ENCODE measurements at regions not wholly inside any gene's neighbourhood (a gene's known extent, or its start where the extent isn't known, plus 50 kb on each side); places are given as distances from the start of the nearest gene placed in this dataset.

DNA sequence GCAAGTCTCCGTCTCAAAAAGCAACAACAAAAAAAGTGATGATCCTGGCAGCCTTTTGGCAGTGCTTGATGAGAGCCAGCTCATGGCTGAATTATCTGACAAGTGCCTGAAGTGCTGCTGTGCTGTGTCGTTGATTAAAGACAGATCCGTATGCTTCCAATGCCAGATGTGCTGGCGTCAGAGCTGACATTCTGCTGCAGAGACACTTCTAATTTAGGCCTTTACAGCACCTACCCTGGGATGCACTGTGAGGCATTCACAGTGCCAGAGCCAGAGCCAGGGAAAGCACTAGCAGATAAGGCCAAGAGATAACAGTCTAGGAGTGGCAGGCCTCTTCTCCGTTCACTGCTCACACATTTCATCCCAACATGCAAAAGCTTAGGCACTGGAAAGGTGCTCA, 995.5 kb downstream of the RAB28 start:
- Histone ChIP-seq H3K27ac (ENCODE audit: extremely low read depth, low read depth, low read length) (no peak overlapping the region), H3K36me3 (ENCODE audit: control insufficient read depth in 2 of 2, insufficient read depth in 1 of 2, low read length in 2 of 2) (no peaks in the 10 kb centered on the region), H3K9me3 (ENCODE audit: control insufficient read depth, insufficient read depth, low read depth, low read length) (no peaks in the 10 kb centered on the region), H3K4me1 (ENCODE audit: control insufficient read depth, insufficient read depth, low read length) (no peaks in the 10 kb centered on the region), H3K4me3 (ENCODE audit: low read depth, low read length) (no peak overlapping the region)
- CTCF ChIA-PET, result no interaction called here
- TF ChIP-seq OVOL3 (tag by site-specific recombination; IDR thresholded peaks at IDR 0.05), result no peak
- no peak for TF ChIP-seq WT1 (tag by site-specific recombination; IDR thresholded peaks at IDR 0.05)
- no peak for TF ChIP-seq ZNF112 (tag by site-specific recombination; IDR thresholded peaks at IDR 0.05)
- POLR2A ChIA-PET, result no interaction called here

DNA sequence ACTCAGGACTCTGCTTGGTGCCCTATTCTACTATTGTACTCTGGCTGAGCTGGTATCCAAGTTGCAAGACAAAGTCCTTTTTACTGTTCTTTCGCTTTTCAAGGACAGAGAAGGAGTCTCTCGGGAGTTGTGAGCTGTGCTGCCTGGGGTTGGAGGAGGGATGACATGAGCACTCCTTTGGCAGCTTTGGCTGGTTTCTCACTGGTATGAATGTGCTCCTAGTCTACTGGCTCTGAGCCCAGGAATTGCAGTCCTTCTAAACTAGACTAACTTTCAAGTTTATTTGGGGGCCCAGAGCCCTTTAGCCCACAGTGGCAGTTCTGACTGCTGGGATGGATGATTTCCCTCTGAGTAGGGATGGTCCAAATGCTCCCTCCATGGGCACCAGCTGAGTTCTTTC, 997.1 kb downstream of the RAB28 start:
- POLR2A ChIA-PET, result no interaction called here
- H3K9me3 ChIP-seq (ENCODE audit: control insufficient read depth, insufficient read depth, low read depth, low read length), result no peaks in the 10 kb centered on the region
- no peaks in the 10 kb centered on the region for H3K36me3 ChIP-seq (ENCODE audit: control insufficient read depth in 2 of 2, insufficient read depth in 1 of 2, low read length in 2 of 2)
- no peak overlapping the region for H3K27ac ChIP-seq (ENCODE audit: extremely low read depth, low read depth, low read length)
- H3K4me3 ChIP-seq (ENCODE audit: low read depth, low read length), result no peak overlapping the region
- CTCF ChIA-PET, result no interaction called here
- TF ChIP-seq ZNF670 (tag by site-specific recombination; IDR thresholded peaks at IDR 0.05; ENCODE audit: low read depth), result no peak
- TF ChIP-seq ZSCAN16 (tag by site-specific recombination; IDR thresholded peaks at IDR 0.05), result no peak
- no peak for TF ChIP-seq TRIM28 (IDR thresholded peaks at IDR 0.05; ENCODE audit: borderline replicate concordance, low read length)
- TF ChIP-seq, protein P1, sequence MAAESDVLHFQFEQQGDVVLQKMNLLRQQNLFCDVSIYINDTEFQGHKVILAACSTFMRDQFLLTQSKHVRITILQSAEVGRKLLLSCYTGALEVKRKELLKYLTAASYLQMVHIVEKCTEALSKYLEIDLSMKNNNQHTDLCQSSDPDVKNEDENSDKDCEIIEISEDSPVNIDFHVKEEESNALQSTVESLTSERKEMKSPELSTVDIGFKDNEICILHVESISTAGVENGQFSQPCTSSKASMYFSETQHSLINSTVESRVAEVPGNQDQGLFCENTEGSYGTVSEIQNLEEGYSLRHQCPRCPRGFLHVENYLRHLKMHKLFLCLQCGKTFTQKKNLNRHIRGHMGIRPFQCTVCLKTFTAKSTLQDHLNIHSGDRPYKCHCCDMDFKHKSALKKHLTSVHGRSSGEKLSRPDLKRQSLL (tag by site-specific recombination; IDR thresholded peaks at IDR 0.05), result no peak
- no peak for TF ChIP-seq ZNF175 (tag by site-specific recombination; IDR thresholded peaks at IDR 0.05)
- TF ChIP-seq ZNF114 (tag by site-specific recombination; IDR thresholded peaks at IDR 0.05), result no peak
- no peak for TF ChIP-seq ZNF747 (tag by site-specific recombination; IDR thresholded peaks at IDR 0.05)
- H3K4me1 ChIP-seq (ENCODE audit: control insufficient read depth, insufficient read depth, low read length), result no peaks in the 10 kb centered on the region

DNA sequence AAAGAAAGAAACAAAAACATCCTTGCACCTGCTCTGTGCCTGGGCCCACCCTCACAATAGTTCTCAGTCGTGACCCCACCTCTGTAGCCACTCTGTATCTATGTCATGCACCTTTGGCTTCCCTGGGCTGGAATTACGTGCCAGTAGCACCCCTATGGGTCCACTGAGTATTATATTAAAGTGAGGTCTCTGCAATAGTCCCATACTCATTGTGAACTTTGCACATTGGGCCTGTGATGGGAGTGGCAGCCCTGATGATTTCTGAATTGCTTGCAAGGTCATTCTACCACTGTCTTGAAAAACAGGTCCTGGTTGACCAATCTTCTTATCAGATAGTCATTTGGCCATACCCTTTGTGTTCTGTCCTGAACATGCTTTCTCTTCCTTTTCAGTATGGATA, 1012.1 kb downstream of the RAB28 start:
- H3K27ac ChIP-seq (ENCODE audit: extremely low read depth, low read depth, low read length), result no peak overlapping the region
- no peak overlapping the region for H3K4me3 ChIP-seq (ENCODE audit: low read depth, low read length)
- no peaks in the 10 kb centered on the region for H3K36me3 ChIP-seq (ENCODE audit: control insufficient read depth in 2 of 2, insufficient read depth in 1 of 2, low read length in 2 of 2)
- CTCF ChIA-PET, result no interaction called here
- no peak for TF ChIP-seq ZNF777 (tag by site-specific recombination; IDR thresholded peaks at IDR 0.05; ENCODE audit: borderline replicate concordance)
- no peak for TF ChIP-seq ZNF514 (tag by site-specific recombination; IDR thresholded peaks at IDR 0.05)
- TF ChIP-seq ZNF19 (tag by site-specific recombination; IDR thresholded peaks at IDR 0.05; ENCODE audit: low read depth), result no peak
- TF ChIP-seq ZSCAN23 (tag by site-specific recombination; IDR thresholded peaks at IDR 0.05), result no peak
- TF ChIP-seq ZXDB (tag by site-specific recombination; IDR thresholded peaks at IDR 0.05), result no peak
- no peak for TF ChIP-seq ZNF16 (tag by site-specific recombination; IDR thresholded peaks at IDR 0.05; ENCODE audit: low read depth)
- TF ChIP-seq, protein P2, sequence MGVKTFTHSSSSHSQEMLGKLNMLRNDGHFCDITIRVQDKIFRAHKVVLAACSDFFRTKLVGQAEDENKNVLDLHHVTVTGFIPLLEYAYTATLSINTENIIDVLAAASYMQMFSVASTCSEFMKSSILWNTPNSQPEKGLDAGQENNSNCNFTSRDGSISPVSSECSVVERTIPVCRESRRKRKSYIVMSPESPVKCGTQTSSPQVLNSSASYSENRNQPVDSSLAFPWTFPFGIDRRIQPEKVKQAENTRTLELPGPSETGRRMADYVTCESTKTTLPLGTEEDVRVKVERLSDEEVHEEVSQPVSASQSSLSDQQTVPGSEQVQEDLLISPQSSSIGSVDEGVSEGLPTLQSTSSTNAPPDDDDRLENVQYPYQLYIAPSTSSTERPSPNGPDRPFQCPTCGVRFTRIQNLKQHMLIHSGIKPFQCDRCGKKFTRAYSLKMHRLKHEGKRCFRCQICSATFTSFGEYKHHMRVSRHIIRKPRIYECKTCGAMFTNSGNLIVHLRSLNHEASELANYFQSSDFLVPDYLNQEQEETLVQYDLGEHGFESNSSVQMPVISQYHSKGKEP (tag by site-specific recombination; IDR thresholded peaks at IDR 0.05), result no peak
- TF ChIP-seq ZFP37 (tag by site-specific recombination; IDR thresholded peaks at IDR 0.05), result no peak
- TF ChIP-seq ZNF423 (tag by site-specific recombination; IDR thresholded peaks at IDR 0.05), result no peak
- TF ChIP-seq, protein P3, sequence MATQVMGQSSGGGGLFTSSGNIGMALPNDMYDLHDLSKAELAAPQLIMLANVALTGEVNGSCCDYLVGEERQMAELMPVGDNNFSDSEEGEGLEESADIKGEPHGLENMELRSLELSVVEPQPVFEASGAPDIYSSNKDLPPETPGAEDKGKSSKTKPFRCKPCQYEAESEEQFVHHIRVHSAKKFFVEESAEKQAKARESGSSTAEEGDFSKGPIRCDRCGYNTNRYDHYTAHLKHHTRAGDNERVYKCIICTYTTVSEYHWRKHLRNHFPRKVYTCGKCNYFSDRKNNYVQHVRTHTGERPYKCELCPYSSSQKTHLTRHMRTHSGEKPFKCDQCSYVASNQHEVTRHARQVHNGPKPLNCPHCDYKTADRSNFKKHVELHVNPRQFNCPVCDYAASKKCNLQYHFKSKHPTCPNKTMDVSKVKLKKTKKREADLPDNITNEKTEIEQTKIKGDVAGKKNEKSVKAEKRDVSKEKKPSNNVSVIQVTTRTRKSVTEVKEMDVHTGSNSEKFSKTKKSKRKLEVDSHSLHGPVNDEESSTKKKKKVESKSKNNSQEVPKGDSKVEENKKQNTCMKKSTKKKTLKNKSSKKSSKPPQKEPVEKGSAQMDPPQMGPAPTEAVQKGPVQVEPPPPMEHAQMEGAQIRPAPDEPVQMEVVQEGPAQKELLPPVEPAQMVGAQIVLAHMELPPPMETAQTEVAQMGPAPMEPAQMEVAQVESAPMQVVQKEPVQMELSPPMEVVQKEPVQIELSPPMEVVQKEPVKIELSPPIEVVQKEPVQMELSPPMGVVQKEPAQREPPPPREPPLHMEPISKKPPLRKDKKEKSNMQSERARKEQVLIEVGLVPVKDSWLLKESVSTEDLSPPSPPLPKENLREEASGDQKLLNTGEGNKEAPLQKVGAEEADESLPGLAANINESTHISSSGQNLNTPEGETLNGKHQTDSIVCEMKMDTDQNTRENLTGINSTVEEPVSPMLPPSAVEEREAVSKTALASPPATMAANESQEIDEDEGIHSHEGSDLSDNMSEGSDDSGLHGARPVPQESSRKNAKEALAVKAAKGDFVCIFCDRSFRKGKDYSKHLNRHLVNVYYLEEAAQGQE (tag by site-specific recombination; IDR thresholded peaks at IDR 0.05), result no peak
- TF ChIP-seq SP3 (tag by site-specific recombination; IDR thresholded peaks at IDR 0.05), result no peak
- TF ChIP-seq ZNF677 (tag by site-specific recombination; IDR thresholded peaks at IDR 0.05), result no peak
- TF ChIP-seq, protein P4, sequence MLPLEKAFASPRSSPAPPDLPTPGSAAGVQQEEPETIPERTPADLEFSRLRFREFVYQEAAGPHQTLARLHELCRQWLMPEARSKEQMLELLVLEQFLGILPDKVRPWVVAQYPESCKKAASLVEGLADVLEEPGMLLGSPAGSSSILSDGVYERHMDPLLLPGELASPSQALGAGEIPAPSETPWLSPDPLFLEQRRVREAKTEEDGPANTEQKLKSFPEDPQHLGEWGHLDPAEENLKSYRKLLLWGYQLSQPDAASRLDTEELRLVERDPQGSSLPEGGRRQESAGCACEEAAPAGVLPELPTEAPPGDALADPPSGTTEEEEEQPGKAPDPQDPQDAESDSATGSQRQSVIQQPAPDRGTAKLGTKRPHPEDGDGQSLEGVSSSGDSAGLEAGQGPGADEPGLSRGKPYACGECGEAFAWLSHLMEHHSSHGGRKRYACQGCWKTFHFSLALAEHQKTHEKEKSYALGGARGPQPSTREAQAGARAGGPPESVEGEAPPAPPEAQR (tag by site-specific recombination; IDR thresholded peaks at IDR 0.05), result no peak
- no peaks in the 10 kb centered on the region for H3K9me3 ChIP-seq (ENCODE audit: control insufficient read depth, insufficient read depth, low read depth, low read length)
- POLR2A ChIA-PET, result no interaction called here
- H3K4me1 ChIP-seq (ENCODE audit: control insufficient read depth, insufficient read depth, low read length), result no peaks in the 10 kb centered on the region
